HS-5 (cell line): ENCODE measurements at regions not wholly inside any gene's neighbourhood (a gene's known extent, or its start where the extent isn't known, plus 50 kb on each side); places are given as distances from the start of the nearest gene placed in this dataset.

Experiments used
- DNase-seq: peaks from one replicate; pipeline ENCODE4 v3.0.0-alpha.2; 2012; ENCODE audit warnings: low read depth

DNA sequence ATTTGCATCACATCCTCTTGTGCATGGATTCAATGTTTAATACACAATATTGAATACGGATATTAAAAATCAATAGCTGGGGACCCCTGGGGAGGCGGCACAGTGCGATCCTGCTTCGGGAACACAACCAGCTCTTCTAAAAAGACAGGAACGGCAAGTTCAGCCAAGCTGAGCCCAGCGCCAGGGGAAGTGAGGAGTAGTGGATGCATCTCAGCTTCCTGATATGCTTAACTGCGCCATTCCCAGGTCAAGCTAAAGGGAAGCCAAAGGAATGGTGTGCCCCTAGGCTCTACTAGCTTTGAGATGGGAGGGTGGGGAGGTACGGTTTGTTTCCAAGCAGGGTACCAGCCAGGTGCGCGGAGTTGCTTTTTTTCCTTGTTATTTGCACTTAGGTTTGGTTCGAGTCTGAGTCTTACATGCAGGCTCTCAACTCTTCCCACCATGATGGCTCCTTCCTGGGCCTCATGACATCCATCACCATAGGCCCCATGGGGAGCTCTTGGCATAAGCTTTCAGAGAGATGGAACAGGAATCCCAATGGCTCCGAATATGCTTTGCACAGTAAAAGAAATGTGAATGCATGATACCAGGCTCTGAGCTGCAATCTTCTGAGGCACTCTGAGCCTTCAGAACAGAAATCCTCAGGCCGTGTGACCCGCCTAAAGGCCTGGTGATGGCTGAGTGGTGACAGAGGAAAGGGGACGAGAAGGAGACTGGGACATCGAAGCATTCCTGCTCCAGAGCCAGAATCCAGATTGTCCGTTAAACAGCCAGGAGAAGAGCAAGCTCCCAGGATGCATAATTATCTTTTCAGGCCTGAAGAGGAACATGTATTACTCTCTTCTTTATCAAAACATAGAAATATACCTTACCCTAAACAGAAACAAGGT, 51.8 kb upstream of the BCOR start:
- no peak for DNase-seq

DNA sequence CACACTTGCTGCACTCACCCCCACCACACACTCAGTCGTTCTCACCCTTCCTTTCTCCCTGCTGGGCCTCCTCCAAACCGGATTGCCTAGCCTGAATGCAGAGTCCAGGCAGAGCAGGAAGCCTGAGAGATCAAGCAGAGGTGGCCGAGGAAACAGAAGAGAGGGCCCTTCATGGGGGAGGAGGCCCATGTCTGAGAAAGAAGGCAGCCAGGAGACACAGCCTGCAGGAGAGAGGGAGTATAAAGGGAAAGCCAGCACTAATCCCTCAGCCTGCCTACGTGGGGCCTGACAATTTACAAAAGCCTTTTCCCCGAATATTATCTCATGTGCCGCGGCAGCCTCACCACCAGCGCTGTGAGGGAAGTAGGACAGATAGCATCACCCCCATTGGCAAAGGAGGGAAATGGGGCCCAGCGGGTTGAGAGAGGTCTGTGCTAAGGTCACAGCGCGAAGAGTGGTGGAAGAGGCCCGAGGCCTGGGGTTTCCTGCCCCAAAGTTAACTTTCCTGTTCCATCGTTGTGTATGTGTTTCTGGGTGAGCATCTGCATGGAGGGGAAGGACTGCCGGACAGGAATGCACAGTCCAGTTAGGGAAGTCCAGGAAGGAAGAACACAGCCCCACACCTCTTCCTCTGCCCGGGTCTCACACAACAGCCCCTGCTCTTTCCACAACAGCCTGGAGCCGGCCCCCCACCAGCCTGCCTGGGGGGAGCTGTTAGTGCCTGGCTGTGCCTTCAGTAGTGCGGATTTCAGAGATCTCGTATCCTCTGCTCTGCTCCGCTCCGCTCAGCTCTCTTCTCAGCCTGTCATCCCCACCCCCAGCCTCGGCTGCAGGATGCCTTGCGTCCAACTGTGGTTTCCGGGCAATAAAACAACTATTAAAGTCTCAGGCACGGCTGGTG, 50.9 kb upstream of the BCOR start:
- DNase-seq = no peak

DNA sequence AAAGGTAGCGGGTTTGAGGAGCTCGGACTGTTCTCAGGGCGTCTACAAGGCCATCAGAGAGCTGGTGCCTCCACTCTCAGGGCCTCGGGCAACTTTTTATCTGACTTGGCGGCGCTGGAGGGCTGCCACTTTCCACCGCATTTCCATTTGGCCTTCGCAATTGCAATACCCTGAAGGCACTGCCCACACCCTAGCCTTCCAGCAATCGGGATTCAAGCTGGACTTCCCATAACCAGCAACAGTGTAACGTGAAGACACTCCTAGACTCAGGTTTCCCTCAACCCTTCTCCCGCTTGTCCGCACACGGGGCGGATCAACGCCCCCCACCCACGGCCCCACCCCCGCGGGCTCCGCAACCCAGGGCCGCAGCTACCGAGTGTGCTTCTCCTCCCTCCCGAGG, 50.2 kb upstream of the BCOR start:
- DNase-seq = no peak
